Gastroesophageal sphincter (tissue), 3 donors: ENCODE measurements at regions not wholly inside any gene's neighbourhood (a gene's known extent, or its start where the extent isn't known, plus 50 kb on each side); places are given as distances from the start of the nearest gene placed in this dataset.

ENCODE experiments used
- CTCF ChIP-seq, 4 experiments: fragments of 200-600 bp in 2 of 4; fragments of 450-650 bp in 2 of 4; sonication (generic) in 1 of 4; IDR thresholded peaks; one replicate each; pipeline ENCODE4 v1.5.1; 2017 to 2019; ENCODE audit warnings: antibody characterized with exemption in 4 of 4, mild to moderate bottlenecking in 2 of 4, moderate library complexity in 2 of 4
- POLR2A ChIP-seq, 2 donors: fragments of 450-650 bp; IDR thresholded peaks; one replicate each; pipeline ENCODE4 v1.6.1; 2017; ENCODE audit warnings: antibody characterized with exemption in 2 of 2, mild to moderate bottlenecking in 2 of 2, moderate library complexity in 1 of 2
- POLR2AphosphoS5 ChIP-seq: sonication (generic); formaldehyde crosslinking; IDR thresholded peaks from one replicate; pipeline ENCODE4 v1.6.1; 2017; ENCODE audit warnings: antibody characterized with exemption

DNA sequence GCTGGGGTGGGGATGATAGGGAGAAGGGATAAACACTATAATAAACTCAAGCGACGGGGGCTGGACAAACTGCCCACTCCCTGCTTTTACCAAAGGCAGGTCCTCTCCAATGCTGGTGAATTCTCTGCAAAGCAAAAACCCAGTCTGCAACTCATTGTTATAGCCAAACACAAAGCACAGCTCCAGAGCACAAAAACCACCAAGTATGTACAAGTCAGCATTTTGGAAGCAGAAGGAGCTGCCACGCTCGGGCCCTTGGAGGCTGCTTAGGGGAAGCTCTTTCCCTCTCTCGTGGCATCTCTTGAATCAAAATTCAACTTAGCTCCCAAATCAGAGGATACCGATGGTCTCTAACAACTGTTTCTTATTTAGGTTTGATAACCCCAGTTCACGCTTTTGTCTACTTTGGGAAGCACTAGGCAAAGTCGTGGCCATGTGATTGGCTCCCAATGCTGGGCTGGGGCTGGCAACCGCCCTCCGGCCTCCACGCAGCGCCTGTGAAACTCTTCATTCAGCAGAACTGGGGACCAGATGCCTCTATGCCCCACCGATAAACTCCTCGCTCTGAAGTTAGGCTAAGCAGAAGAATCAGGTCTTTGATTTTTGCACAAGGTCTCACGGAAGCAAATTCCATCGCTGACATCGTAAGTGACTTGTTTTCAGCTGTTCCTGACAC lies 158.5 kb upstream of the FOXN3 start:
- no peak for TF ChIP-seq POLR2A (IDR thresholded peaks at IDR 0.05)
- no peak for TF ChIP-seq CTCF (IDR thresholded peaks at IDR 0.05)
- no peak for TF ChIP-seq POLR2AphosphoS5
